ENCODE measurements at regions not wholly inside any gene's neighbourhood (a gene's known extent, or its start where the extent isn't known, plus 50 kb on each side); places are given as distances from the start of the nearest gene placed in this dataset.

- Histone ChIP-seq H3K4me1 (ENCODE audit: insufficient read depth, low read length) (peaks cover 3% of the 10 kb centered on the region), H3K4me2 (ENCODE audit: low read length) (no peak overlapping the region), H3K27me3 (ENCODE audit: insufficient read depth, low read length) (no peaks in the 10 kb centered on the region), H4K20me1 (ENCODE audit: insufficient read depth, low read length) (no peaks in the 10 kb centered on the region), H3K9ac (ENCODE audit: low read length) (no peak overlapping the region), H3K79me2 (ENCODE audit: insufficient read depth, low read length) (no peaks in the 10 kb centered on the region), H3K36me3 (ENCODE audit: insufficient read depth, low read length) (no peaks in the 10 kb centered on the region), H3K4me3 (ENCODE audit: insufficient read depth, low read depth, low read length) (no peak overlapping the region), H3K9me3 (ENCODE audit: insufficient read depth, low read depth, low read length) (peaks cover 4% of the 10 kb centered on the region), H3K27ac (ENCODE audit: low read depth, low read length) (no peak overlapping the region), H2AFZ (ENCODE audit: low read depth, low read length) (no peak overlapping the region)
- Mint-ChIP-seq H3K4me3 (ENCODE audit: unreplicated experiment) (no peak overlapping the region), H3K9me3 (ENCODE audit: unreplicated experiment) (no peaks in the 10 kb centered on the region), H3K4me1 (ENCODE audit: low read depth, unreplicated experiment) (peaks cover 16% of the 10 kb centered on the region), H3K27ac (ENCODE audit: unreplicated experiment) (no peak overlapping the region), H3K36me3 (ENCODE audit: low read depth, unreplicated experiment) (no peaks in the 10 kb centered on the region), H3K27me3 (ENCODE audit: low read depth, unreplicated experiment) (no peaks in the 10 kb centered on the region)
- FAIRE-seq (peak; percentile 17), DNase-seq (ENCODE audit: low read depth) (no peak)
- TF ChIP-seq CTCF (IDR thresholded peaks at IDR 0.05; ENCODE audit: insufficient read depth, low read depth, low read length) (no peak), EZH2 (IDR thresholded peaks at IDR 0.05; ENCODE audit: insufficient read depth, low read length) (no peak)
Measured at GRCh38 chr15:98126326-98127085, 166.0 kb downstream of the ARRDC4 start.

GRCh38 chr15:98127586-98127985, 167.1 kb downstream of the ARRDC4 start:
- Histone ChIP-seq H2AFZ (ENCODE audit: low read depth, low read length) (no peak overlapping the region), H3K4me3 (ENCODE audit: insufficient read depth, low read depth, low read length) (no peak overlapping the region), H3K27ac (ENCODE audit: low read depth, low read length) (no peak overlapping the region), H3K79me2 (ENCODE audit: insufficient read depth, low read length) (no peaks in the 10 kb centered on the region), H3K36me3 (ENCODE audit: insufficient read depth, low read length) (no peaks in the 10 kb centered on the region), H3K9me3 (ENCODE audit: insufficient read depth, low read depth, low read length) (peaks cover 4% of the 10 kb centered on the region), H3K4me2 (ENCODE audit: low read length) (no peak overlapping the region), H3K27me3 (ENCODE audit: insufficient read depth, low read length) (no peaks in the 10 kb centered on the region), H3K4me1 (ENCODE audit: insufficient read depth, low read length) (peaks cover 3% of the 10 kb centered on the region), H4K20me1 (ENCODE audit: insufficient read depth, low read length) (no peaks in the 10 kb centered on the region), H3K9ac (ENCODE audit: low read length) (no peak overlapping the region)
- Mint-ChIP-seq H3K9me3 (ENCODE audit: unreplicated experiment) (no peaks in the 10 kb centered on the region), H3K36me3 (ENCODE audit: low read depth, unreplicated experiment) (no peaks in the 10 kb centered on the region), H3K4me1 (ENCODE audit: low read depth, unreplicated experiment) (peaks cover 18% of the 10 kb centered on the region), H3K27me3 (ENCODE audit: low read depth, unreplicated experiment) (no peaks in the 10 kb centered on the region), H3K27ac (ENCODE audit: unreplicated experiment) (no peak overlapping the region), H3K4me3 (ENCODE audit: unreplicated experiment) (peak overlapping the region; percentile 58)
- TF ChIP-seq EZH2 (IDR thresholded peaks at IDR 0.05; ENCODE audit: insufficient read depth, low read length) (no peak), CTCF (IDR thresholded peaks at IDR 0.05; ENCODE audit: insufficient read depth, low read depth, low read length) (no peak)
- no peak for DNase-seq (ENCODE audit: low read depth)
- no peak for FAIRE-seq

GRCh38 chr15:98131924-98132323, 171.4 kb downstream of the ARRDC4 start:
- no peaks in the 10 kb centered on the region for H3K4me1 ChIP-seq (ENCODE audit: insufficient read depth, low read length)
- TF ChIP-seq EZH2 (IDR thresholded peaks at IDR 0.05; ENCODE audit: insufficient read depth, low read length): no peak
- TF ChIP-seq CTCF (IDR thresholded peaks at IDR 0.05; ENCODE audit: insufficient read depth, low read depth, low read length): no peak
- no peaks in the 10 kb centered on the region for H4K20me1 ChIP-seq (ENCODE audit: insufficient read depth, low read length)
- H3K9me3 Mint-ChIP-seq (ENCODE audit: unreplicated experiment): no peaks in the 10 kb centered on the region
- FAIRE-seq: no peak
- H3K9ac ChIP-seq (ENCODE audit: low read length): no peak overlapping the region
- no peak overlapping the region for H3K4me3 Mint-ChIP-seq (ENCODE audit: unreplicated experiment)
- H3K27ac ChIP-seq (ENCODE audit: low read depth, low read length): no peak overlapping the region
- no peaks in the 10 kb centered on the region for H3K36me3 ChIP-seq (ENCODE audit: insufficient read depth, low read length)
- no peak overlapping the region for H3K4me3 ChIP-seq (ENCODE audit: insufficient read depth, low read depth, low read length)
- no peak overlapping the region for H2AFZ ChIP-seq (ENCODE audit: low read depth, low read length)
- H3K4me2 ChIP-seq (ENCODE audit: low read length): no peak overlapping the region
- no peaks in the 10 kb centered on the region for H3K27me3 Mint-ChIP-seq (ENCODE audit: low read depth, unreplicated experiment)
- no peaks in the 10 kb centered on the region for H3K27me3 ChIP-seq (ENCODE audit: insufficient read depth, low read length)
- H3K36me3 Mint-ChIP-seq (ENCODE audit: low read depth, unreplicated experiment): no peaks in the 10 kb centered on the region
- no peak for DNase-seq (ENCODE audit: low read depth)
- peaks cover 7% of the 10 kb centered on the region for H3K9me3 ChIP-seq (ENCODE audit: insufficient read depth, low read depth, low read length)
- H3K79me2 ChIP-seq (ENCODE audit: insufficient read depth, low read length): no peaks in the 10 kb centered on the region
- no peak overlapping the region for H3K27ac Mint-ChIP-seq (ENCODE audit: unreplicated experiment)
- H3K4me1 Mint-ChIP-seq (ENCODE audit: low read depth, unreplicated experiment): peaks cover 6% of the 10 kb centered on the region
